ENCODE measurements at regions not wholly inside any gene's neighbourhood (a gene's known extent, or its start where the extent isn't known, plus 50 kb on each side); places are given as distances from the start of the nearest gene placed in this dataset.

- no peaks in the 10 kb centered on the region for H3K27me3 Mint-ChIP-seq
- ChIA-PET POLR2A (no interaction called here), CTCF (interaction anchor here (0.5 kb wide), 1 partner anchor 186 kb away, joined by 4 read pairs; no protein-coding TSS in a partner anchor)
- no peaks in the 10 kb centered on the region for H3K9me3 Mint-ChIP-seq
- H3K4me3 Mint-ChIP-seq, result no peak overlapping the region
- no peaks in the 10 kb centered on the region for H3K4me1 Mint-ChIP-seq (ENCODE audit: low read depth)
- intact Hi-C loops (cut with DNase I, micrococcal nuclease), result no loop called here
- H3K36me3 ChIP-seq (ENCODE audit: insufficient read depth, low read length), result no peaks in the 10 kb centered on the region
- no peak for DNase-seq
- no peaks in the 10 kb centered on the region for H3K36me3 Mint-ChIP-seq (ENCODE audit: low read depth)
- ATAC-seq (ENCODE audit: poor library complexity), result no peak
- no peaks in the 10 kb centered on the region for H3K9me3 ChIP-seq (ENCODE audit: control insufficient read depth in 1 of 2, insufficient read depth in 1 of 2, low read length in 2 of 2)
- H3K4me1 ChIP-seq (ENCODE audit: insufficient read depth, low read length), result no peaks in the 10 kb centered on the region
- no peak overlapping the region for H3K27ac Mint-ChIP-seq
- no peak overlapping the region for H3K4me3 ChIP-seq (ENCODE audit: low read length)
- no peak overlapping the region for H3K27ac ChIP-seq (ENCODE audit: low read depth in 1 of 2, low read length in 2 of 2)
- no peak for TF ChIP-seq CTCF (IDR thresholded peaks at IDR 0.05)
- H3K27me3 ChIP-seq (ENCODE audit: control insufficient read depth in 1 of 2, insufficient read depth in 2 of 2, low read length in 2 of 2), result no peaks in the 10 kb centered on the region
These were observed 57.3 kb upstream of the CASZ1 start for GRCh38 chr1:10853701-10854100.

GRCh38 chr1:10854856-10855459, 58.5 kb upstream of the CASZ1 start:
- Mint-ChIP-seq H3K4me1 (ENCODE audit: low read depth) (no peaks in the 10 kb centered on the region), H3K36me3 (ENCODE audit: low read depth) (no peaks in the 10 kb centered on the region), H3K9me3 (no peaks in the 10 kb centered on the region), H3K27ac (no peak overlapping the region), H3K4me3 (no peak overlapping the region), H3K27me3 (no peaks in the 10 kb centered on the region)
- DNase-seq, result no peak
- H3K9me3 ChIP-seq (ENCODE audit: control insufficient read depth in 1 of 2, insufficient read depth in 1 of 2, low read length in 2 of 2), result no peaks in the 10 kb centered on the region
- TF ChIP-seq CTCF (IDR thresholded peaks at IDR 0.05), result no peak
- CTCF ChIA-PET, result no interaction called here
- no peaks in the 10 kb centered on the region for H3K27me3 ChIP-seq (ENCODE audit: control insufficient read depth in 1 of 2, insufficient read depth in 2 of 2, low read length in 2 of 2)
- no peaks in the 10 kb centered on the region for H3K4me1 ChIP-seq (ENCODE audit: insufficient read depth, low read length)
- H3K4me3 ChIP-seq (ENCODE audit: low read length), result no peak overlapping the region
- intact Hi-C loops (cut with DNase I, micrococcal nuclease), result no loop called here
- POLR2A ChIA-PET, result no interaction called here
- H3K27ac ChIP-seq (ENCODE audit: low read depth in 1 of 2, low read length in 2 of 2), result no peak overlapping the region
- no peak for ATAC-seq (ENCODE audit: poor library complexity)
- H3K36me3 ChIP-seq (ENCODE audit: insufficient read depth, low read length), result no peaks in the 10 kb centered on the region

- no peaks in the 10 kb centered on the region for H3K4me1 ChIP-seq (ENCODE audit: insufficient read depth, low read length)
- no peak overlapping the region for H3K4me3 ChIP-seq (ENCODE audit: low read length)
- ChIA-PET CTCF (no interaction called here), POLR2A (no interaction called here)
- H3K27me3 ChIP-seq (ENCODE audit: control insufficient read depth in 1 of 2, insufficient read depth in 2 of 2, low read length in 2 of 2), result no peaks in the 10 kb centered on the region
- intact Hi-C loops (cut with DNase I, micrococcal nuclease), result no loop called here
- Mint-ChIP-seq H3K36me3 (ENCODE audit: low read depth) (no peaks in the 10 kb centered on the region), H3K4me1 (ENCODE audit: low read depth) (no peaks in the 10 kb centered on the region), H3K4me3 (no peak overlapping the region), H3K27me3 (no peaks in the 10 kb centered on the region), H3K9me3 (no peaks in the 10 kb centered on the region), H3K27ac (no peak overlapping the region)
- no peak for DNase-seq
- H3K9me3 ChIP-seq (ENCODE audit: control insufficient read depth in 1 of 2, insufficient read depth in 1 of 2, low read length in 2 of 2), result no peaks in the 10 kb centered on the region
- no peak overlapping the region for H3K27ac ChIP-seq (ENCODE audit: low read depth in 1 of 2, low read length in 2 of 2)
- H3K36me3 ChIP-seq (ENCODE audit: insufficient read depth, low read length), result no peaks in the 10 kb centered on the region
- TF ChIP-seq CTCF (IDR thresholded peaks at IDR 0.05), result no peak
- no peak for ATAC-seq (ENCODE audit: poor library complexity)
These were observed 59.8 kb upstream of the CASZ1 start for GRCh38 chr1:10856176-10856683.

Measured in CD4-positive, alpha-beta T cell (primary cell).